Heart left ventricle (tissue), 16 donors: ENCODE measurements at regions not wholly inside any gene's neighbourhood (a gene's known extent, or its start where the extent isn't known, plus 50 kb on each side); places are given as distances from the start of the nearest gene placed in this dataset.

Experiments used
- ATAC-seq, 4 donors: fragments of 200-7000 bp; cut with Tn5 transposase; one replicate each; pipeline ENCODE4 v1.9.1; 2020 to 2022; ENCODE audit warnings: moderate library complexity in 4 of 4, mild to moderate bottlenecking in 3 of 4, moderate number of reproducible peaks in 1 of 4
- DNase-seq, 5 donors: peaks; one replicate each; pipeline ENCODE4 v3.0.0-alpha.2; 2020
- H3K27ac ChIP-seq, 12 donors: fragments of 200-600 bp; sonication (generic) in 4 of 12; one replicate each; pipeline versions ENCODE4 v1.5.0 to v1.8.0; 2016 to 2022; ENCODE audit warnings: mild to moderate bottlenecking in 2 of 12
- H3K27me3 ChIP-seq, 9 donors: fragments of 200-600 bp; sonication (generic) in 2 of 9; one replicate each; pipeline versions ENCODE4 v1.5.1 to v1.8.0; 2016 to 2022; ENCODE audit warnings: mild to moderate bottlenecking in 3 of 9
- H3K36me3 ChIP-seq, 9 donors: fragments of 200-600 bp; sonication (generic) in 2 of 9; one replicate each; pipeline versions ENCODE4 v1.5.0 to v1.8.0; 2018 to 2022; ENCODE audit warnings: mild to moderate bottlenecking in 2 of 9
- H3K4me1 ChIP-seq, 12 donors: fragments of 200-600 bp; sonication (generic) in 4 of 12; one replicate each; pipeline versions ENCODE4 v1.5.0 to v1.8.0; 2016 to 2022; ENCODE audit warnings: mild to moderate bottlenecking in 3 of 12
- H3K4me3 ChIP-seq, 12 donors: fragments of 200-600 bp; sonication (generic) in 4 of 12; one replicate each; pipeline versions ENCODE4 v1.5.0 to v1.8.0; 2017 to 2022; ENCODE audit warnings: mild to moderate bottlenecking in 9 of 12, moderate library complexity in 4 of 12
- H3K9me3 ChIP-seq, 12 donors: fragments of 200-600 bp; sonication (generic) in 4 of 12; one replicate each; pipeline versions ENCODE4 v1.5.0 to v1.8.0; 2016 to 2022; ENCODE audit warnings: mild to moderate bottlenecking in 1 of 12
- CTCF ChIP-seq, 12 donors: fragments of 200-600 bp; sonication (generic) in 4 of 12; IDR thresholded peaks; one replicate each; pipeline versions ENCODE4 v1.5.0 to v1.8.0; 2018 to 2022; ENCODE audit warnings: antibody characterized with exemption in 12 of 12, mild to moderate bottlenecking in 5 of 12
- POLR2A ChIP-seq, 2 donors: fragments of 450-650 bp; IDR thresholded peaks; one replicate each; pipeline ENCODE4 v1.6.1; 2017; ENCODE audit warnings: antibody characterized with exemption in 2 of 2, mild to moderate bottlenecking in 2 of 2, moderate library complexity in 2 of 2
- WGBS, 4 donors: extraction: QIAGEN DNeasy Blood & Tissue Kit in 2 of 4; methylation state at CpG; one replicate each; pipeline versions ENCODE4 v1.1.5 to v1.1.7; 2013 to 2018; 5-methylcytosine and 5-hydroxymethylcytosine counted together
- intact Hi-C, 10 donors: fragments of 100-400 bp; cut with DNase I; formaldehyde crosslinking; loops; one replicate each; pipeline versions ENCODE4 v1.11.1 to v1.14.2; 2022
- donor health status: ischemic (EF 13 %, LVEDD 7.1; RV severe dilation, severe dysfunction).
- donor health status: healthy with polysubstance abuse.
- donor health status: DM: no; HTN: yes; CAD: no.
- donor health status: DM: no; HTN: no; CAD: no.
- donor health status: ischemic (EF 25% LVEDD 6.9; RV normal size, moderate dysfunction).
- donor health status: ischemic (EF 25% LVEDD 5.7; RV mildly dilated, moderate dysfunction).
- donor health status: healthy.
- donor health status: DM: yes; HTN: yes; CAD: no.
- donor health status: ischemic (EF 35%, LVEDD 5.7; RV mildly dilated, moderate dysfunction).
- donor health status: nonischemic (EF 11% LVEDD 7.7; RV severe dilation, severe dysfunction).
- donor health status: DM: yes; HTN: yes; CAD: no.
- donor health status: PGD.
- donor health status: ischemic (EF 29% LVEDD 5.4; RV normal size, mild dysfunction).
- donor health status: nonischemic (EF 23%, LVEDD 6.1; RV moderate dilation, normal function).

GRCh38 chr10:78445308-78445707, 411.6 kb downstream of the RPS24 start:
- TF ChIP-seq POLR2A (IDR thresholded peaks at IDR 0.05) (no peak), CTCF (IDR thresholded peaks at IDR 0.05) (no peak)
- H3K4me3 ChIP-seq = no peak overlapping the region
- no peak overlapping the region for H3K27ac ChIP-seq
- no peak for DNase-seq
- no peaks in the 10 kb centered on the region for H3K4me1 ChIP-seq
- H3K27me3 ChIP-seq = peaks cover 0 to 5% (median 0%) of the 10 kb centered on the region in 9 donors
- no peaks in the 10 kb centered on the region for H3K9me3 ChIP-seq
- no peak for ATAC-seq
- 90 to 100% (median 93%) methylated on average over 2 of the region's 2 CpGs for WGBS, 4 donors
- intact Hi-C loops = no loop called here
- no peaks in the 10 kb centered on the region for H3K36me3 ChIP-seq

GRCh38 chr10:78448470-78448869, 414.8 kb downstream of the RPS24 start:
- WGBS, 4 donors = 79 to 92% (median 86%) methylated on average over 4 of the region's 4 CpGs
- ATAC-seq (no peak), DNase-seq (no peak)
- H3K27ac ChIP-seq = no peak overlapping the region
- peaks cover 0 to 5% (median 0%) of the 10 kb centered on the region in 9 donors for H3K27me3 ChIP-seq
- no peaks in the 10 kb centered on the region for H3K36me3 ChIP-seq
- H3K9me3 ChIP-seq = no peaks in the 10 kb centered on the region
- no peak for TF ChIP-seq POLR2A (IDR thresholded peaks at IDR 0.05)
- no peak for TF ChIP-seq CTCF (IDR thresholded peaks at IDR 0.05)
- intact Hi-C loops = no loop called here
- no peak overlapping the region for H3K4me3 ChIP-seq
- peaks cover 0 to 8% (median 0%) of the 10 kb centered on the region in 12 donors for H3K4me1 ChIP-seq

GRCh38 chr10:78448994-78449418, 415.3 kb downstream of the RPS24 start:
- ATAC-seq (no peak), DNase-seq (no peak)
- Histone ChIP-seq H3K9me3 (no peaks in the 10 kb centered on the region), H3K4me1 (peaks cover 0 to 8% (median 0%) of the 10 kb centered on the region in 12 donors), H3K27me3 (peaks cover 0 to 5% (median 0%) of the 10 kb centered on the region in 9 donors), H3K36me3 (no peaks in the 10 kb centered on the region), H3K27ac (no peak overlapping the region), H3K4me3 (no peak overlapping the region)
- TF ChIP-seq POLR2A (IDR thresholded peaks at IDR 0.05) (no peak), CTCF (IDR thresholded peaks at IDR 0.05) (no peak)
- 76 to 93% (median 84%) methylated on average over 2 of the region's 2 CpGs for WGBS, 4 donors
- intact Hi-C loops = no loop called here

- Histone ChIP-seq H3K36me3 (no peaks in the 10 kb centered on the region), H3K4me3 (no peak overlapping the region), H3K9me3 (no peaks in the 10 kb centered on the region), H3K27me3 (peaks cover 0 to 5% (median 0%) of the 10 kb centered on the region in 9 donors), H3K27ac (no peak overlapping the region), H3K4me1 (peaks cover 0 to 8% (median 0%) of the 10 kb centered on the region in 12 donors)
- DNase-seq (no peak), ATAC-seq (no peak)
- intact Hi-C loops = no loop called here
- TF ChIP-seq CTCF (IDR thresholded peaks at IDR 0.05) (no peak), POLR2A (IDR thresholded peaks at IDR 0.05) (no peak)
- 87 to 96% (median 88%) methylated on average over 4 of the region's 4 CpGs for WGBS, 4 donors
Measured at GRCh38 chr10:78449554-78449953, 415.9 kb downstream of the RPS24 start.
